Heart left ventricle (tissue), 13 donors: ENCODE measurements at regions not wholly inside any gene's neighbourhood (a gene's known extent, or its start where the extent isn't known, plus 50 kb on each side); places are given as distances from the start of the nearest gene placed in this dataset.

ENCODE experiments used
- POLR2A ChIP-seq, 2 donors: fragments of 450-650 bp; IDR thresholded peaks; one replicate each; pipeline ENCODE4 v1.6.1; 2017; ENCODE audit warnings: antibody characterized with exemption in 2 of 2, mild to moderate bottlenecking in 2 of 2, moderate library complexity in 2 of 2
- TF ChIP-seq, protein P1 (sequence below), 12 donors: fragments of 200-600 bp; sonication (generic) in 4 of 12; IDR thresholded peaks; one replicate each; pipeline versions ENCODE4 v1.5.0 to v1.8.0; 2018 to 2022; ENCODE audit warnings: antibody characterized with exemption in 12 of 12, mild to moderate bottlenecking in 5 of 12
- donor health status: ischemic (EF 13 %, LVEDD 7.1; RV severe dilation, severe dysfunction).
- donor health status: DM: no; HTN: yes; CAD: no.
- donor health status: DM: no; HTN: no; CAD: no.
- donor health status: ischemic (EF 25% LVEDD 6.9; RV normal size, moderate dysfunction).
- donor health status: ischemic (EF 25% LVEDD 5.7; RV mildly dilated, moderate dysfunction).
- donor health status: ischemic (EF 35%, LVEDD 5.7; RV mildly dilated, moderate dysfunction).
- donor health status: nonischemic (EF 11% LVEDD 7.7; RV severe dilation, severe dysfunction).
- donor health status: DM: yes; HTN: yes; CAD: no.
- donor health status: PGD.
- donor health status: ischemic (EF 29% LVEDD 5.4; RV normal size, mild dysfunction).
- donor health status: nonischemic (EF 23%, LVEDD 6.1; RV moderate dilation, normal function).

DNA sequence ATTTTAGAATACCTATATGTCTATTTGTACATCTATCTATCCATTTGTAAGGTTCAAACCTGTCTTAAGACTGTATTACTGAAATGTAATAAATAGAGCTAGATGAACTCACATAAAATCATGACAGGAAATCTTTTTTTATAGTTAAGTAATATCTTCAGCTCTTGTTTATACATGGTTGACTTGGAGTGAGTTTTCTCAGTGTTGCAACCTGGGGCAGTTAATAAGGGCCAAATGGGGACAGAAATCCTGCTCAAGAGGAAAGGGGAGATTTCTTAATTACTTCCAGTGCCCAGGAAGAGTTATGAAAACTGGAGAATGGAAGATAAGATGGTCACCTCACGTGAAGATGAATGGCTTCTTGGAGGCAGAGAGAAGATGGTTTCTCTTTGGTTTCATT is 265.1 kb upstream of the FBXL7 start:
- TF ChIP-seq, protein P1, sequence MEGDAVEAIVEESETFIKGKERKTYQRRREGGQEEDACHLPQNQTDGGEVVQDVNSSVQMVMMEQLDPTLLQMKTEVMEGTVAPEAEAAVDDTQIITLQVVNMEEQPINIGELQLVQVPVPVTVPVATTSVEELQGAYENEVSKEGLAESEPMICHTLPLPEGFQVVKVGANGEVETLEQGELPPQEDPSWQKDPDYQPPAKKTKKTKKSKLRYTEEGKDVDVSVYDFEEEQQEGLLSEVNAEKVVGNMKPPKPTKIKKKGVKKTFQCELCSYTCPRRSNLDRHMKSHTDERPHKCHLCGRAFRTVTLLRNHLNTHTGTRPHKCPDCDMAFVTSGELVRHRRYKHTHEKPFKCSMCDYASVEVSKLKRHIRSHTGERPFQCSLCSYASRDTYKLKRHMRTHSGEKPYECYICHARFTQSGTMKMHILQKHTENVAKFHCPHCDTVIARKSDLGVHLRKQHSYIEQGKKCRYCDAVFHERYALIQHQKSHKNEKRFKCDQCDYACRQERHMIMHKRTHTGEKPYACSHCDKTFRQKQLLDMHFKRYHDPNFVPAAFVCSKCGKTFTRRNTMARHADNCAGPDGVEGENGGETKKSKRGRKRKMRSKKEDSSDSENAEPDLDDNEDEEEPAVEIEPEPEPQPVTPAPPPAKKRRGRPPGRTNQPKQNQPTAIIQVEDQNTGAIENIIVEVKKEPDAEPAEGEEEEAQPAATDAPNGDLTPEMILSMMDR (IDR thresholded peaks at IDR 0.05): no peak
- no peak for TF ChIP-seq POLR2A (IDR thresholded peaks at IDR 0.05)
